Activated T-helper 17 cell treated with anti-CD3 and anti-CD28 coated beads, Interleukin-2, amount 50 U/mL, for 72 hours (primary cell): ENCODE measurements at regions not wholly inside any gene's neighbourhood (a gene's known extent, or its start where the extent isn't known, plus 50 kb on each side); places are given as distances from the start of the nearest gene placed in this dataset.

Experiments
- ATAC-seq: fragments of 150-1000 bp; cut with Tn5 transposase; replicated peaks from 2 replicates; pipeline ENCODE4 v1.10.0; 2021; ENCODE audit warnings: mild to moderate bottlenecking, moderate library complexity
- H3K27ac Mint-ChIP-seq: one replicate; pipeline ENCODE4 v1.8.0; 2022; ENCODE audit warnings: mixed read lengths
- H3K27me3 Mint-ChIP-seq: one replicate; pipeline ENCODE4 v1.8.0; 2022; ENCODE audit warnings: mixed read lengths
- H3K36me3 Mint-ChIP-seq: one replicate; pipeline ENCODE4 v1.8.0; 2022; ENCODE audit warnings: low read depth, mild to moderate bottlenecking, mixed read lengths
- H3K4me1 Mint-ChIP-seq: one replicate; pipeline ENCODE4 v1.8.0; 2022; ENCODE audit warnings: mixed read lengths
- H3K4me3 Mint-ChIP-seq: one replicate; pipeline ENCODE4 v1.8.0; 2022; ENCODE audit warnings: mild to moderate bottlenecking, mixed read lengths
- H3K9me3 Mint-ChIP-seq: one replicate; pipeline ENCODE4 v1.8.0; 2022; ENCODE audit warnings: mixed read lengths

GRCh38 chr3:166211451-166211850, 374.2 kb upstream of the BCHE start:
- H3K36me3 Mint-ChIP-seq: no peaks in the 10 kb centered on the region
- H3K9me3 Mint-ChIP-seq: peaks cover 3% of the 10 kb centered on the region
- no peak overlapping the region for H3K27ac Mint-ChIP-seq
- ATAC-seq: no peak
- H3K27me3 Mint-ChIP-seq: no peaks in the 10 kb centered on the region
- H3K4me3 Mint-ChIP-seq: no peak overlapping the region
- no peaks in the 10 kb centered on the region for H3K4me1 Mint-ChIP-seq

DNA sequence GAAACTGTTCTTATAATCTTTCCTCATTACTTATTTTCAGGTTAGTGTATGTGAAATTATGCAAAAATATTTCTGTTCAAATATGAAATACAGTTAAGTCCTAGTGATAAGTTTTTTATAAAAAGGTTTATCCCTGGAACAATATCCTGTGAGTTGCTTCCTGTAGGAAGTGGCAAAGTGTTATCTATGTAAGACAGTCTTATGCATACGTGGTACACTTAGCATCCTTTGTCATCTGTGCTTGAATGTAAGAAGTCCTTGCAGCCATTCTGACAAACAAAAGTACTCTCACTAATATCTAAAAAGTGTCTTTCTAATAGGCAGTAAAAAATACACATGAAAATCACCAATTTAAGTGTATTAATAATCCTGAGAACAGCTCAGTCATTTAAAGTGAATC, 372.5 kb upstream of the BCHE start:
- no peak overlapping the region for H3K4me3 Mint-ChIP-seq
- no peaks in the 10 kb centered on the region for H3K27me3 Mint-ChIP-seq
- ATAC-seq: no peak
- peaks cover 3% of the 10 kb centered on the region for H3K9me3 Mint-ChIP-seq
- no peaks in the 10 kb centered on the region for H3K4me1 Mint-ChIP-seq
- H3K27ac Mint-ChIP-seq: no peak overlapping the region
- H3K36me3 Mint-ChIP-seq: no peaks in the 10 kb centered on the region

GRCh38 chr3:166205158-166205557, 367.9 kb upstream of the BCHE start:
- no peaks in the 10 kb centered on the region for H3K27me3 Mint-ChIP-seq
- H3K4me3 Mint-ChIP-seq: no peak overlapping the region
- H3K9me3 Mint-ChIP-seq: peaks cover 6% of the 10 kb centered on the region
- no peaks in the 10 kb centered on the region for H3K4me1 Mint-ChIP-seq
- no peak overlapping the region for H3K27ac Mint-ChIP-seq
- no peak for ATAC-seq
- H3K36me3 Mint-ChIP-seq: no peaks in the 10 kb centered on the region

GRCh38 chr3:166201476-166201875, 364.3 kb upstream of the BCHE start:
- Mint-ChIP-seq H3K9me3 (peaks cover 9% of the 10 kb centered on the region), H3K36me3 (no peaks in the 10 kb centered on the region), H3K27me3 (no peaks in the 10 kb centered on the region), H3K4me3 (no peak overlapping the region), H3K4me1 (no peaks in the 10 kb centered on the region), H3K27ac (no peak overlapping the region)
- no peak for ATAC-seq

DNA sequence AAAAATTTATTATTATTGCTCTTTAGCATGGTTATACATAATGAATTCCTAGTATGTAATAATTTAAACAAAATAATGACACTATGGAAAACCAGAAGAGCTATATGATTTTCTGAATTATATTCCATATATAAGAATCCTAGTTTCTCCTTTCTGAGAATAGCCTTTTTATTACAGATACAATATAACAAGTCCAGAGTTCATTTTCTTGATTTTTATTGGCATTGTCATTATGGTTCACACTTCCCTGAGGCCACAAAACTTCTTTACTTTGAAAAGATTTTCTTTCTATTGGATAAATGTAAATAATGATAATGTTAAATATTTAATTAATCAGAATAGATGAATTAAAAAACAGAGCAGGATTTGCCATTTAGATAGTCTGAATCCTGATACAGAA, 362.3 kb upstream of the BCHE start:
- Mint-ChIP-seq H3K36me3 (no peaks in the 10 kb centered on the region), H3K4me3 (no peak overlapping the region), H3K4me1 (no peaks in the 10 kb centered on the region), H3K27me3 (no peaks in the 10 kb centered on the region), H3K9me3 (peaks cover 9% of the 10 kb centered on the region), H3K27ac (no peak overlapping the region)
- no peak for ATAC-seq

DNA sequence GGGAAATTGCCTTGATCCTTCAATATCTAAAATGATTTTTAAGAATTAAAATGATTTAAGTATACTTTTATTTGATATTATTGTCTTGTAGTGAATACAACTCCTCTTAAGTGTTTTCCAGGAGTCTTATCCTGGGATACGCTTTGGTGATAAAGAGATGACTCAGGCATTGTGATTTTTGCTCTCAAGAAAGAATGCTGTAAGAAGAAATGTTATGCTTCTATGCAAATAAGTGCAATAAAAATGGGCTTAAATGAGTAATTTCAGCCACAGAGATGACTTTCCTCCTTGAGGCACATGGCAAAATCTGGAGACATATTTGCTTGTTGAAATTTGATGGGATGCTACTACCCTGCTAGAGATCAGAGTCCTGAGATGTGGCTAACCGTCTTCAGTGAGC, 358.6 kb upstream of the BCHE start:
- H3K4me3 Mint-ChIP-seq: no peak overlapping the region
- H3K4me1 Mint-ChIP-seq: no peaks in the 10 kb centered on the region
- H3K36me3 Mint-ChIP-seq: no peaks in the 10 kb centered on the region
- no peaks in the 10 kb centered on the region for H3K27me3 Mint-ChIP-seq
- ATAC-seq: no peak
- no peak overlapping the region for H3K27ac Mint-ChIP-seq
- H3K9me3 Mint-ChIP-seq: peaks cover 10% of the 10 kb centered on the region

- peaks cover 8% of the 10 kb centered on the region for H3K9me3 Mint-ChIP-seq
- H3K4me3 Mint-ChIP-seq: no peak overlapping the region
- no peaks in the 10 kb centered on the region for H3K4me1 Mint-ChIP-seq
- no peak for ATAC-seq
- no peaks in the 10 kb centered on the region for H3K36me3 Mint-ChIP-seq
- H3K27me3 Mint-ChIP-seq: no peaks in the 10 kb centered on the region
- H3K27ac Mint-ChIP-seq: no peak overlapping the region
Observed at GRCh38 chr3:166191411-166191810, 354.2 kb upstream of the BCHE start.

DNA sequence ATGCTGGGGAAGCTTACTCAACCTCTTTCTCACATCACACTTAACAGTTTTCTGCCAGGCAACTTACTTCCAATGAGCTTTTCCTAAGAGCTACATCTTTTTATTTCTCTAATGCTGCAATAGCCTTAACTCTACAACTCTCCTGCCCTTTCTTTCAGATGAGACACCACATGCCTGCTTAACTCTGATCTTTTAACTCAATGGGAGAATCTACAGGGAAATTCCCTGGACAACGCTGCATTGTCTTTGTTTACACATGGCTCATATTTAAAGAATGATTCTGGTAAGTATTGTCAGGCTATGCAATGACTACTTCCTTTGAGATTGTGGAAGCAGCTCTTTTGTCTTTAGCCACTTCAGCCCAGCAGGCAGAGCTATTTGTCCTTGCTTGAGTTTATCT, 353.1 kb upstream of the BCHE start:
- H3K27me3 Mint-ChIP-seq: no peaks in the 10 kb centered on the region
- H3K4me3 Mint-ChIP-seq: no peak overlapping the region
- no peaks in the 10 kb centered on the region for H3K4me1 Mint-ChIP-seq
- ATAC-seq: no peak
- no peak overlapping the region for H3K27ac Mint-ChIP-seq
- peaks cover 17% of the 10 kb centered on the region for H3K9me3 Mint-ChIP-seq
- H3K36me3 Mint-ChIP-seq: no peaks in the 10 kb centered on the region

DNA sequence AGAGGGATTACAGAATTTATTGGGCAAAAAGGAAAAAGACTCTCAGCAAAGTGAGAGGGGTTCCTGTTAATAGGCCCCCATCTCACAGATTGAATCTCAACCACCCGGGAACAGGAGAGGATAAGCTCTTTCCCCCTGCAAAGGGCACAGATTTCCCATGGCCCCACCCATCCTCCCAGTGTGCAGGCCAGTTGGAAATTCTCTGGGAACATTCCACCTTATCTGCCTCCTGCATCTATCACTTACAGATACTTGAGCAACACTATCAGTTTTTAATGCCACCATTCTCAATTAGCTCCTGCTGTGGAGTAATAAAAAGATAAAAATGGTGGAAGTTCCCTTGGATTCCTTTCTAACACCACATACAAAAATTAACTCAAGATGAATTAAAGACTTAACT, 350.0 kb upstream of the BCHE start:
- Mint-ChIP-seq H3K4me1 (no peaks in the 10 kb centered on the region), H3K36me3 (no peaks in the 10 kb centered on the region), H3K4me3 (no peak overlapping the region), H3K9me3 (peaks cover 13% of the 10 kb centered on the region), H3K27me3 (no peaks in the 10 kb centered on the region), H3K27ac (no peak overlapping the region)
- ATAC-seq: no peak

DNA sequence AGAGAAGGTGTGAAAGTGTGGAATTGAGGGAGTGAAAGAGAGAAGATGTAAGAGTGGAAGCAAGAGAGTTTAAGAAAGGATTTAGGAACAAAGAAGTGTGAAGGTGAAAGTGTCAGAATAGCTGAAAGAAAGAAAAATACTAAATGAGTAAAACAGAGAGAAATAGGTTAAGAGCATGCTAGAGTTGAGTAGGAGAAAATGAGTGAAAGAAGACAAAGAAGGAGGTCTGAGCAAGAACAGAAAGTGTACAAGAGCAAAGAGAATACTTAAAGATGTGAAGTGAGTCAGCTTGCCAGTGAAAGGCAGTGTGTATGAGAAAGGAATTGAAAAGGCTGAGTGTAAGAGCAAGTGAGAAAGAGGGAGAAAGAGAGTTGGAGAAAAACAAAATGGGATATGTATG, 348.8 kb upstream of the BCHE start:
- no peaks in the 10 kb centered on the region for H3K4me1 Mint-ChIP-seq
- H3K27ac Mint-ChIP-seq: no peak overlapping the region
- H3K36me3 Mint-ChIP-seq: no peaks in the 10 kb centered on the region
- no peaks in the 10 kb centered on the region for H3K27me3 Mint-ChIP-seq
- peaks cover 12% of the 10 kb centered on the region for H3K9me3 Mint-ChIP-seq
- H3K4me3 Mint-ChIP-seq: no peak overlapping the region
- ATAC-seq: no peak

- no peak overlapping the region for H3K27ac Mint-ChIP-seq
- no peaks in the 10 kb centered on the region for H3K36me3 Mint-ChIP-seq
Observed at GRCh38 chr3:166177130-166177529, 339.9 kb upstream of the BCHE start.

GRCh38 chr3:166171695-166172094, 334.5 kb upstream of the BCHE start:
- Mint-ChIP-seq H3K4me3 (no peak overlapping the region), H3K9me3 (peaks cover 12% of the 10 kb centered on the region), H3K4me1 (no peaks in the 10 kb centered on the region), H3K27ac (no peak overlapping the region), H3K27me3 (no peaks in the 10 kb centered on the region), H3K36me3 (no peaks in the 10 kb centered on the region)
- no peak for ATAC-seq

More at GRCh38 chr3:166177130-166177529, 339.9 kb upstream of the BCHE start:
- no peaks in the 10 kb centered on the region for H3K27me3 Mint-ChIP-seq
- no peak for ATAC-seq
- peaks cover 18% of the 10 kb centered on the region for H3K9me3 Mint-ChIP-seq
- no peak overlapping the region for H3K4me3 Mint-ChIP-seq
- H3K4me1 Mint-ChIP-seq: no peaks in the 10 kb centered on the region

DNA sequence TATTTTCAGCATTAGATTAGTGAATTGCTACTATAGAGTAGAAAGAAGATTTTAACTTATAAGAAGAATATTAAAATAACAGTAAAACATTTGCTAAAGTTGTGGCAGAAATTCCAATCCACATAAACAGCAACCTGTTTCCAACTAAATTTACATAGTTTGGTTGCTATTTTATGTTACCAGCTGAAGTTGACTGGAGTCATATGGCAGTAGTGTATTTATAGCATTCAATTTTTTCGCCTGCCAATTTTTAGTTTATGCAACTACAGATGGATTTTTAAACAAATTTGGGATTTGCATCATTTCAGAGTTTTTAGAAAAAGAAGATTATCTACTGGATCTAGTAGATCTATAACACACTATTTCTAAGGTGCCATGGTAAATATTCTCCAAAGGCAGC, 332.5 kb upstream of the BCHE start:
- H3K27me3 Mint-ChIP-seq: no peaks in the 10 kb centered on the region
- peaks cover 14% of the 10 kb centered on the region for H3K9me3 Mint-ChIP-seq
- no peak overlapping the region for H3K4me3 Mint-ChIP-seq
- no peaks in the 10 kb centered on the region for H3K36me3 Mint-ChIP-seq
- H3K4me1 Mint-ChIP-seq: no peaks in the 10 kb centered on the region
- no peak for ATAC-seq
- H3K27ac Mint-ChIP-seq: no peak overlapping the region

- ATAC-seq: no peak
- Mint-ChIP-seq H3K27ac (no peak overlapping the region), H3K36me3 (no peaks in the 10 kb centered on the region), H3K27me3 (no peaks in the 10 kb centered on the region), H3K4me1 (no peaks in the 10 kb centered on the region), H3K4me3 (no peak overlapping the region), H3K9me3 (peaks cover 7% of the 10 kb centered on the region)
Observed at GRCh38 chr3:166127969-166128368, 290.7 kb upstream of the BCHE start.

GRCh38 chr3:166125179-166125578, 288.0 kb upstream of the BCHE start:
- Mint-ChIP-seq H3K27me3 (no peaks in the 10 kb centered on the region), H3K4me1 (no peaks in the 10 kb centered on the region), H3K27ac (no peak overlapping the region), H3K4me3 (no peak overlapping the region), H3K9me3 (peaks cover 10% of the 10 kb centered on the region), H3K36me3 (no peaks in the 10 kb centered on the region)
- no peak for ATAC-seq

GRCh38 chr3:166123576-166123975, 286.4 kb upstream of the BCHE start:
- ATAC-seq: no peak
- Mint-ChIP-seq H3K4me3 (no peak overlapping the region), H3K27me3 (no peaks in the 10 kb centered on the region), H3K9me3 (peaks cover 7% of the 10 kb centered on the region), H3K36me3 (no peaks in the 10 kb centered on the region), H3K4me1 (no peaks in the 10 kb centered on the region), H3K27ac (no peak overlapping the region)
